ENCODE measurements at regions not wholly inside any gene's neighbourhood (a gene's known extent, or its start where the extent isn't known, plus 50 kb on each side); places are given as distances from the start of the nearest gene placed in this dataset.

DNA sequence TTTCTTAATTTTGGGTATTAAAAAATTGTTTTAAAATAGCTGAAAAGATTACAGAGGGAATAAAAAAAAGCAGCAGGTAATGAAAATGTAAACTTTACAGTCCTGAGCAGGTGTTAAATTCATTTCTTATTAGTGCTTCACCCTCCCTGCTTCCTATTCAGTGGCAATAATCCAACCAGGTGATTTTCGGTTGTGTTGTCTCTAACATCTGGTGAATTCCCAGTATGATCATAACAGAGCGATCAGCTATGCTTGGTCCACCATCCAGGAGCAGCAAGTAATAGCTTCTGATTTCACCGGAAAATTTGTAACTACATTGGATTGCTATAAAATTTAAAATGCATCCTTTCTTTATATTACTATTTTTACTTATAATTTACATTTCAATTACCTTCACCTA is 673.1 kb downstream of the SOCS6 start:
- TF ChIP-seq EZH2phosphoT487 (IDR thresholded peaks at IDR 0.05; ENCODE audit: low read depth, severe bottlenecking, unreplicated experiment) = no peak
- no peak for TF ChIP-seq EZH2 (IDR thresholded peaks at IDR 0.05; ENCODE audit: borderline replicate concordance)
